ENCODE measurements at regions not wholly inside any gene's neighbourhood (a gene's known extent, or its start where the extent isn't known, plus 50 kb on each side); places are given as distances from the start of the nearest gene placed in this dataset.

GRCh38 chr2:183807870-183808269 lies 683.6 kb downstream of the NUP35 start:
- no peak overlapping the region for H3K4me3 ChIP-seq (ENCODE audit: low read depth, low read length, poor library complexity, severe bottlenecking)
- no peaks in the 10 kb centered on the region for H4K20me1 ChIP-seq (ENCODE audit: insufficient read depth, low read length)
- H3K9me2 ChIP-seq (ENCODE audit: low read depth, low read length) = no peaks in the 10 kb centered on the region
- H3K4me1 ChIP-seq (ENCODE audit: insufficient read depth, low read length, severe bottlenecking) = no peaks in the 10 kb centered on the region
- no peaks in the 10 kb centered on the region for H3K9me3 ChIP-seq (ENCODE audit: low read length)
- no peaks in the 10 kb centered on the region for H3F3A ChIP-seq (ENCODE audit: insufficient read depth, low read length)
- H3K27me3 ChIP-seq (ENCODE audit: insufficient read depth, low read length) = no peaks in the 10 kb centered on the region
- no peak overlapping the region for H3K27ac ChIP-seq (ENCODE audit: low read depth, low read length, poor library complexity, severe bottlenecking)
- no peak overlapping the region for H3K4me2 ChIP-seq (ENCODE audit: low read length)
- H2AFZ ChIP-seq (ENCODE audit: low read length) = no peak overlapping the region
- H3K9ac ChIP-seq (ENCODE audit: low read length) = no peak overlapping the region
- no peak for TF ChIP-seq CTCF (IDR thresholded peaks at IDR 0.05; ENCODE audit: low read length)
- TF ChIP-seq EZH2 (IDR thresholded peaks at IDR 0.05; ENCODE audit: borderline replicate concordance, low read length) = no peak
- no peaks in the 10 kb centered on the region for H3K79me2 ChIP-seq (ENCODE audit: insufficient read depth, low read length)
- H3K36me3 ChIP-seq (ENCODE audit: insufficient read depth, low read length) = no peaks in the 10 kb centered on the region

DNA sequence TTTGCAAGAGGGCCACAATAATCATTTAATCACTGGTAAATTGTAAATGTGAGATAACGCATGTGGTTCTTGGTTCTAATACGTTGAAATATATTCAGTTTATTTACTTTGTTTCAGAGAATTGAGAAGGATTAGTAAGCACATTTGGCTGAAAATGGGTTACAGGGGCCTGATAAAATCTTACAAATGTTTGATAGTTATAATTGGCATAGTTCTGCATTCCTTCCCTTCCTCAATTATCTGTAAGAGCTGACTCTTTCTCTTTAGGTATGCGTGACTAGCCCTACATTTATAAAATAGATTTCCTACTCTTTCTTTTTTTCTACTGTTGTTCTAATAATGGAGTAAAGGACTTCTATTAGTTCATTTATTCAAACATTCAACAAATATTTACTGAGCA lies 685.2 kb downstream of the NUP35 start:
- Histone ChIP-seq H3K9ac (ENCODE audit: low read length) (no peak overlapping the region), H3K9me2 (ENCODE audit: low read depth, low read length) (no peaks in the 10 kb centered on the region), H3K79me2 (ENCODE audit: insufficient read depth, low read length) (no peaks in the 10 kb centered on the region), H3K4me3 (ENCODE audit: low read depth, low read length, poor library complexity, severe bottlenecking) (no peak overlapping the region), H3K9me3 (ENCODE audit: low read length) (no peaks in the 10 kb centered on the region), H3K27ac (ENCODE audit: low read depth, low read length, poor library complexity, severe bottlenecking) (no peak overlapping the region), H3K27me3 (ENCODE audit: insufficient read depth, low read length) (no peaks in the 10 kb centered on the region), H2AFZ (ENCODE audit: low read length) (no peak overlapping the region), H3K4me1 (ENCODE audit: insufficient read depth, low read length, severe bottlenecking) (no peaks in the 10 kb centered on the region), H3F3A (ENCODE audit: insufficient read depth, low read length) (no peaks in the 10 kb centered on the region), H3K36me3 (ENCODE audit: insufficient read depth, low read length) (no peaks in the 10 kb centered on the region), H3K4me2 (ENCODE audit: low read length) (no peak overlapping the region), H4K20me1 (ENCODE audit: insufficient read depth, low read length) (no peaks in the 10 kb centered on the region)
- TF ChIP-seq EZH2 (IDR thresholded peaks at IDR 0.05; ENCODE audit: borderline replicate concordance, low read length) = no peak
- TF ChIP-seq CTCF (IDR thresholded peaks at IDR 0.05; ENCODE audit: low read length) = no peak

DNA sequence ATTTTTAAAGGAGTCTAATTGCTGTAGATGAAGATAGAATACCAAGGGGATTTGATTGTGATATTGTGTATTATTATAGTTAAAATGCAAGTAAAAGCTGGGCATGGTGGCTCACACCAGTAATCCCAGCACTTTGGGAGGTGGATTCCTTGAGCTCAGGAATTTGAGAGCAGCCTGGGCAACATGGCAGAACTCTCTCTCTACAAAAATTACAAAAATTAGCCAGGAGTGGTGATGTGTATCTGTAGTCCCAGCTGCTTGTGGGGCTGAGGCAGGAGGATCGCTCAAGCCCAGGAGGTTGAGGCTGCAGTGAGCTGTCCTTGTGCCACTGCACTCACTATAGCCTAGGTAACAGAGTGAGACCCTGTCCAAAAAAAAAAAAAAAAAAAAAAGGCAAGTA lies 687.0 kb downstream of the NUP35 start:
- Histone ChIP-seq H3K4me2 (ENCODE audit: low read length) (no peak overlapping the region), H3K4me1 (ENCODE audit: insufficient read depth, low read length, severe bottlenecking) (no peaks in the 10 kb centered on the region), H3K9me3 (ENCODE audit: low read length) (no peaks in the 10 kb centered on the region), H3K36me3 (ENCODE audit: insufficient read depth, low read length) (no peaks in the 10 kb centered on the region), H3K27me3 (ENCODE audit: insufficient read depth, low read length) (no peaks in the 10 kb centered on the region), H4K20me1 (ENCODE audit: insufficient read depth, low read length) (no peaks in the 10 kb centered on the region), H3K27ac (ENCODE audit: low read depth, low read length, poor library complexity, severe bottlenecking) (no peak overlapping the region), H3F3A (ENCODE audit: insufficient read depth, low read length) (no peaks in the 10 kb centered on the region), H3K79me2 (ENCODE audit: insufficient read depth, low read length) (no peaks in the 10 kb centered on the region), H2AFZ (ENCODE audit: low read length) (no peak overlapping the region), H3K9me2 (ENCODE audit: low read depth, low read length) (no peaks in the 10 kb centered on the region), H3K9ac (ENCODE audit: low read length) (no peak overlapping the region), H3K4me3 (ENCODE audit: low read depth, low read length, poor library complexity, severe bottlenecking) (no peak overlapping the region)
- TF ChIP-seq CTCF (IDR thresholded peaks at IDR 0.05; ENCODE audit: low read length) (no peak), EZH2 (IDR thresholded peaks at IDR 0.05; ENCODE audit: borderline replicate concordance, low read length) (no peak)

Data from OCI-LY1 (cell line).